Fibroblast of skin of left quadriceps (primary cell): ENCODE measurements at regions not wholly inside any gene's neighbourhood (a gene's known extent, or its start where the extent isn't known, plus 50 kb on each side); places are given as distances from the start of the nearest gene placed in this dataset.
A peak's percentile ranks its signal among the peaks of the same experiment; 100 is the strongest.

Experiments used
- DNase-seq, 2 experiments: peaks; one replicate each; pipeline ENCODE4 v3.0.0-alpha.2; 2013; ENCODE audit warnings: low read depth in 2 of 2

DNA sequence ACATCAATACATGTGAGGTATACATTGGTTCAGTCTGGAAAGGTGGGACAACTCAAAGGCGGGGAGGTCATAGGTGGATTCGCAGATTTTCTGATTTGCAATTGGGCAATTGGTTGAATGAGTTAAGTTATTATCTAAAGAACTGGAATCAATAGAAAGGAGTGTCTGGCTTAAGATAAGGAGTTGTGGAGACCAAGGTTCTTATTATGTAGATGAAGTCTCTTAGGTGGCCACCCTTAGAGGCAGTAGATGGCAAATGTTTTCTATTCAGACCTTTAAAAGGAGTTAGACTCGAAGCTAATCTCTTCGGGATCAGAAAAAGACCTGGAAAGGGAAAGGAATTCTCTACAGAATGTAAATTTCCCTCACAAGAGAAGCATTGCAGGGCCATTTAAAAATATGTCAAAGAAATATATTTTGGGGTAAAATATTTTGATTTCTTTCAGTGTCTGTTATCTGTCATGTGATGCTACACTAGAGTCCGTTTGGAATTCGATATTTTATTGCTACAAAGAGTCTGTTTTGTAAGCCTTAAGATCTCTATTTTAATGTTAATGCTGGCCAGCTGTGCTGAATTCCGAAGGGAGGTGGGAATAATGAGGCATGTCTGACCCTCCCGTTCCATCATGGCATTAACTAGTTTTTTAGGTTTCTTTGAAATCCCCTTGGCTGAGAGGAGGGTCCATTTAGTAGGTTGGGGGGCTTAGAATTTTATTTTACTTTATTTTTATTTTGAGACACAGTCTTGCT is 265.1 kb downstream of the PTPRU start:
- DNase-seq = no peak

DNA sequence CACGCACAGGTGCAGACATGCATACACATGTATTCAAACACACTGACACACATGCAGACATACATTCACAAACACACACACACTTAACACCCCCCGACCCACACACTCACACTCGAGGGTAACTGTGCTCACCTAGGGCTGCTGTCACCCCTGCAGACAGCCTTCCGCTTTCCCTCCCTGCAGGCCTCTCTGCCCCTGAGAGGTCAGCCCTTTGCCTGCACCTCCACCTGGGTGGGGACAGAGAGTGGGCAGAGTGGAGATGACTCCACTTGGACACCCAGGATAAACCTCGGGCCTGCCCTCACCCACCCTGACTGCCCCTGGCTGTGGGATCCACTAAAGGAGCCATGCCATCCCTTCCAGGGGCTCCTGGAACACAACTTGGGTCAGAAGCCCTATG is 264.3 kb downstream of the PTPRU start:
- no peak for DNase-seq

DNA sequence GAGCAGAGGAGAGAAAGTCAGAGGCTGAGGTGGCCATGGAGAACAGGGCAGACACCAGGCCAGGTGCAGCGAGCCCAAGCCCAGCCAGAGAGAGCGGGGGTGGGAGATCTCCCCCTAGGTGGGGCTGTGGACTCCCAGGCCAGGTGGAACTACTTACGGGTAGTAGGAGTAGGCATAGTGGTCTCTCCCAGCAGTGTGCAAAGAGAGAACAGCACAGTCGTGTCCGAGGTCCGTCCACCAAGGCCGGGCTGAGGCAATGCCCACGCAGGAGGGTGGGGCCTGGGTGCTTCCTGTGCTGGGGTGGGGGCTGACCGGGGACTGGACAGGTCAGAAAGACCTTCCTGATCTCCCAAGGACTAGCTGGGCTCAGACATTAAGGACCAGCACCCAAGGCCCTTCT is 263.7 kb downstream of the PTPRU start:
- DNase-seq = no peak

DNA sequence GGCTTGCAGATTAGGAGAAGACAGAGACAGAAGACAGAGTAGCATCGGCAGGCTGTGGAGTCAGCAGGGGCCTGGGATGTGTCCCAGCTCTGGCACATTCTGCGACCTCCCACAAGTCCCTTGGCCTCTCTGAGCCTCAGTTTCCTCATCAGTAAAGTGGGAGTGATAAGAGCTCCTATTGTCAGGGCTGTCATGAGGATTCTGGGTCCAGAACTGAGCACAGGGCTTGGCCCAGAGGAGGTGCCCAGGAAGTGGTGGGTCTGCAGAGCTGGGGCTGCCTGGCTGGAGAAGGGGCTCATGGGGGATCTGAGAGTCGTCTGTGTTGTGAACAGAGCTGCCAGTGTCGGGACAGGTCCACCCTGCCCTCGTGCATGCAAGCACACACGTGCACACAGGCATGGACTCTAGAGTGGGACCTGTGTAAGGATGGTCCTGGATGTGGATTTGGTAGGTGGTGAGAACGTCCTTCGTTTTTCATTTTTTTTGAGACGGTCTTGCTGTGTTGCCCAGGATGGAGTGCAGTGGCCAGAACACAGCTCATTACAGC is 262.9 kb downstream of the PTPRU start:
- DNase-seq = no peak

DNA sequence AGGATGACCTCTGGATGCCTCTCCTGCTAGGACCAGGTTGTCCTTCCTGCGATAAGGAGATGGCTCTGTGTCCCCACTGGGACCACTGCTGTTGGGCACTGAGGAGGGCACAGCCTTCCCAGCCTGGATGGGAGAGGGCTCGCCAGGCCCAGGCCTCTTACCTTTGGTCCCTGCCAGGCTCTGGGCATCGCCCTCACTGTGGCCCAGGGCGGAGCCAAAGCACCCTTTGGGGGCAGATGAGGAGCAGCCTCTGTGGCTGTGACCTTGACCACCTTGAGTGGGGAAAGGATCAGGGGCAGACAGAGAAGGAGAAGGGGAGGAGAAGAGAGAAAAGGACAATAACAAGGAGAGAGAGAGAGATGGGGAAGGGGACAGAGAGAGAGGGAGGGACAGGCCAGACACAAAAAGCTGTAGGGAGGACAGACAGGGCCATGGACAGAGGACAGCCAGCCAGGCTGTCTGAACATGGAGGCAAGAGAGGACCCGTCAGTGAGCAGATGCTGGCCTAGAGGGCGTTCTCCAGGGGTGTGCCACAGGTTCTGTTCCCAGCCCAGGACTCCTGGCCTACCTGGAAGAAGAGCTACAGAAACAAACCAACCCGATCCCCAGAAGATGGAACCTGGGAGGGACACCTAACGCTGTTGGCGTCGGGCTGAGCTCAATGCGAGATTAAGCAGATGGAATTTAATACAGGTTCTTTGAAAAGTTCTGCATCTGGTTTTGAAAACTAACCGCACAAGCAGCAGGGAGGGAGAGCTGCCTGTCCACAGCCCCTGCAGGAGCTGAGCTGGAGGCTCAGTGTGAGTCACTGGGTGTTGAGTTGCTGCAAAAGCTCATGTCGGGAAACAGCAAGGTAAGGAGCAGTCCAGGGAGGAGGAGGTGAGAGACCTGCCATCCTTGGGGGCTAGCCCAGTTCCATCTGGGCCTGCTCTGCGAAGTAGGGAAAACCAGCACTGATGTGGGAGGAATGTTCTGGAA is 262.1 kb downstream of the PTPRU start:
- DNase-seq = peak in 1 of 2 experiments; percentile 3

DNA sequence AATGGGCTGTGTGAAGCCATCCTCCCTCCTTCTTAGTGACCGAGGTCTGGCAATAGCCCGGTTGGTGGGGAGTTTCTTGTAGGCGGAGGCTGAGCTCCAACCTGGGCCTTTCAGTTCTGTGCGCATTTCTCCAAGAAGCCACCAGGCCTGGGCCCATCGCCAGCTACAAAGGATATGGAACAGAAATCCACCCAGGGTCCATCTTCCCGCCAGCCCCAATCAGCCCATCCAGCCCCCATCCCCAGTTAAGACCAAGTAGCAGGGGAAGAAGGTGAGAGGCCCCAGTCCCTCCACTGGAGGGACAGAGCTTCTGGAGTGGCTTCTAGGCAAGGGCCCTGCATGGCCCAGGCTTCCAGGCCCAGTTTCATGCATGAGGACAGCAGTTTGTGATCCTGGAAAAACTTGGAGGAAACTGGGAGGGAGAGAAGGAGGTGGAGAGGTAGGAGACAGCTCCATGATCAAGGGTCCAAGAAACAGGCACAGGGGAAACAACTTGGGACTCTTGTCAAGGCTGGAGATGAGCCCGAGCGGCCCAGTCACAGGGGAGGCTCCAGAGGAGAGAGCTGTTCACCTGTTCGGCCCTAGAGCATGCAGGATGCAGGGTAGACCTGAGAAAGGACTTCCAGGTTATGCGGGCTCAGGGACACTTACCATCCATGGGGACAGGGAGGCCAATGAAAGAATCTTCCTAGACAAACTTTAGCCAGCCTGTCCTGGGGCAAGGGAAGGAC is 261.2 kb downstream of the PTPRU start:
- no peak for DNase-seq

DNA sequence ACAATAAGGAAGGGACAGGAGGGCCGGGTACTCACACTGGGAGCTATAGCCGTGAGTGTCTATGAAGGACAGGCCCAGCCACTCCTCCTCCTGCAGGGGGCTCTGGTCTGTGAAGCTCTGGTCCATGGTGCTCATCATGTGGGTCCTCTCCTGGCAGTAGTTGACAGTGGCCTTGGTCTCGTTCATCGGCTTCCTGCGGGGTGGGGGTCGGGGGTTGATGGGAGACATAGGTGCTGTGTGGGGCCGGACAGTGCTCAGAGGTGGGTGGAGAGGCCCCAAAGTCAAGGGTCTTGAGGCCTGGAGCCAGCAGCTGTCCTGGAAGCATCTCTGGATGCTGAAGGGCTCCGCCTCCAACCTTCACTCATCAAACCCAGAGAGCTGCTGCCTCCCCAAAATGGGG is 260.4 kb downstream of the PTPRU start:
- DNase-seq = no peak

DNA sequence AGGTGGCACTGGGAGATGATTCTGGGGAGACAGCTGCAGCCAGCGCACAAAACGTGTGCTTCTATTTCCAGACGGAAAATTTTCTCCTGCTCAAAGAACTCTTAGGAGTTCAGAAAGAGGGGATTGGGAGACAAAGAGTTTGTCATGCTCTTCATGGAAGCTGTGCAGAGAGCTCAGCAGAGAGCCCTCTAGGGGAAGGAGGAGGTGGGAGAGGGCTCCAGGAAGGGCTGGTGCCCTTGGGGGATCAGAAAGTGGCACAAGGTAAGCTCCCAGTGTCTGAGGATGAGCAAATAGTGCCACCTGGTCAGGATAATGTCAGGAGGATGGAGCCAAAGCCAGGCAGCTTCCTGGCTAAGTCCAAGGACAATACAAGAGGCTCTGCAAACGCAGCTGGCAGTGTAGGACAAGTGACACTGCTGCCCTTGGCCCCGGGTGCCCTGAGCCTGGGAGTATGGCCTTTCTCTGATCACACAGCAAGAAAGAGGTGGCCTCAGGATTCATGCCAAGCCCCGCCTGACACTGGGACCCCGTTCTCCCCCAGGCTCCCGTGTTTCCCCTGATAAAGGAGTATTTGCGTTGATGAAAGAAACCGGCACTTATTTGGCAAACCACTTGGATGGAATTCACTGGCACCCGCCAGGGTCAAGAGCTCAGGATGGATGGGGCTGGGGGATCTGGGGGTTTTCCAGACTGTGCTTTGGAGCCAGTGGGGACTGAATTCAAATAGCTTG is 254.0 kb downstream of the PTPRU start:
- no peak for DNase-seq

DNA sequence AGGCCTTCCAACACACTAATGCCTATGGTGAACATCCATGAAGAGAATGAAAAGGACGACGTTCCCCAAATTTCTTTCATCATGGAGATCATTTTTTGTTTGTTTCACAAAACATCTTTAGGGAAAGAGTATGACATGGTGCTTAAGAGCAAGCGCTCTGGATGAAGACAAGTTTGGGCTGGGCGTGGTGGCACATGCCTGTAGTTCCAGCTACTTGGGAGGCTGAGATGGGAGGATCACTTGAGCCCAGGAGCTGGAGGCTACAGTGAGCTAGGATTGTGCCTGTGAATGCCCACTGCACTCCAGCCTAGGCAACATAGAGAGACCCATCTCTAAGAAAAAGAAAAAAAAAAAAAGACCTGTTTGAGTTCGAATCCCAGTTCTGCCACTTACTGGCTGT is 253.1 kb downstream of the PTPRU start:
- no peak for DNase-seq

DNA sequence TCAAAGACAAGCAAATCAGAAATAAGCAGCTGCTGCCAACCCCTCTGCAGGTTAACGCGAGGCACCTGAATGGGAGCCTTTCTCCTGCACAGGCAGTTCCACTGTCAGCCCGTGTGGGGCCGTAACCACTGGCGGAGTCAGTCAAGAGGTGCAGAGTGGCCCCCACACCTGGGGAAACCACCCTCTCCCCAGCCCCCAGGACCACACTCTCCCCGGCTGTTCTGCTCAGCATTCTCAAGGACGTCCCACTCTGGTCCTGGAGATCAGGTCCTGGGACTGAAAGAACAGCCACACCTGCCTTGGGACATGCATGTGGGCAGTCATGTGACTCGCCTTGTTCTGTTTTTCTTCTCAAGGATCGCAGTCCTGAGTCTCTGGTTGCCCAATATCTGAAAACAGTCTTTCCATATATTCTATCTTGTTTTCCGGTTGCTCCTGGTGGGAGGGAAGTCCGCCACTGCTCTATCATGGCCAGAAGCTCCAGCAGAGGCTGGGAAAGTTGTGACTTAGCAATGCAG is 252.5 kb downstream of the PTPRU start:
- DNase-seq = no peak

DNA sequence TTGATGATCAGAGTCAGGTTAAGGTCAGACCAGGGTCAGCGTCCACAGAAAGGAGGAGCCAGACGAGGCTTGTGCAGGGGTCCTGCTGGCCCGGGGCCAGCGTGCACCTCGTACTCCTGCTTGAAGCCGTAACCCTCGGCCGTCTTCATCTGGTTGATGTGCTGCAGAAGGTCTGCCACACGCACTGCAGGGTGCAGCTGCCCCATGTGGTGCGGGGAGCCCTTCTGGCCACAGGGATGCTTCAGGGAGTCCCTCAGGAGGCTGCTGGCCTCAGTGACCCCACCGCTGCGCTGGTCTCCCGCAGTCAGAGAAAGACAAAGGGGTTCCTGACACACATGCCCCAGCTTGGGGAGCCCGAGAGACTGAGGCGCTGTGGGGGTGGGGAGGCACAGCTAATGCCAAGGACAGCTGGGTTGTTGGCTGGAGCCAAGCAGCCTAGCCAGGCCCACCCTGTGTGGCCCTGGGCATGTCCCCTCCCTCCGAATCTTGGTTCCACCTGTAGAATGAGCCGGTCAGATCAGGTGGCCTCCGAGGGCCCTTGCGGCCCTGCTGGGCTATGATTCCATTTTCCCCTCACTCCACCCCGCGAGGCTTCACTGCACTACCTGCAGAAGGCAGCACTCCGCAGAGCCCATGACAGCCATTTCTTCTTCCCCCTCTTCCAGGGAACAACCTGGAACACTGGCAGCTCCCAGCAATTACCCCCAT is 251.9 kb downstream of the PTPRU start:
- DNase-seq = no peak

DNA sequence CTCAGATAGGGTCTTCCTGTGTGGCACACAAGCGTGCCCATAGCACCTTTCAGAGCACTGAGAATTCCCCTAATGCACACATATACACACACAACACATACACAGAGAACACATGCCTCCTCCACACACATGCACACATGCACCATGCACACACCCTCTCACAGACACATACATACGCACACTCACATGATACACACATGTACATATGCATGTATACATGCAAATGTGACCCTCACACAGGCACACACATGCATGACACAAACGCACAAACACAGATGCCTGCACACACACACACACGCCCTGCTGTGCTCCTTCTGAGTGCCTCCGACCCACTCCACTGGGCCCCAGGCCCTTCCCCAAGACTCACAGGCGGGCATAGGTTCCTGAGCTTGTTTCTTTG is 251.0 kb downstream of the PTPRU start:
- no peak for DNase-seq

DNA sequence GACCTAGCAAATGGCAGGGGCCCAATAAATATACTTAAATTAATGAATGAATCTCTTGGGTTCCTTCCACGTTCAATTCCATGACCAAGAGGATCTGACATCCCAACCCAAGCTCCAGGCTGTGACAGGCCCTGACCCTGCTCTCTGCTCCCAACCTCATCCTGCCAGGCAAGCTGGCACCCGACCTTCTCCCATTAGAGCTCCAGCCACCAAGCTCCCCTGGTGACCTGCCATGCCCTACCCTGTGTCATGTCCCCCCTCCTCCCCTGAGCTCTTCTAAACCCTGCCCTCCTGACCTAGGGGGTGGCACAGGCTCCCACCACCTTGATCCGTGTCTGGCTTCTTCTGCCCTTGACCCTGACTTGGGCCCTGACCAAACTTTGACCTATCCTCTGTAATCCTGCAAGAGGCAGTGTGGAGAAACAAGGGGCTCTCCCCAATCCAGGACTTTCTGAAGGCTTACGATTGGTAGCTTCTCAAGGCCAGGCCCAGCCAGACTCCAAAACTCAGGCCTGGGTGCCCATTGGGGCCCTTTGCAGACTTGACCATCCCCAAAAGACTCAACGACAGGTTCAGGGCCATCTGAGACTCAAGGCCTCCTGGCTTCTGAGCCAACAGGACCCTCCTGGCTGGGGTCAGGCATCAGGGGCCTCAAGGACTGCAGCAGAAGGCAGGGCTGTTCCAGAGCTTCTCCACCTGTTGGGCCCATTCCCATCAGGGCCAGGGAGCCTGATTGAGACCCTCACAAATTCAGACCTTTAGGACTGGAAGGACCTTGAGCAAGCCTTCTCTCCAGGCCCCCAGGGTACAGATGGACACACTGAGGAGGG is 249.0 kb downstream of the PTPRU start:
- DNase-seq = no peak

DNA sequence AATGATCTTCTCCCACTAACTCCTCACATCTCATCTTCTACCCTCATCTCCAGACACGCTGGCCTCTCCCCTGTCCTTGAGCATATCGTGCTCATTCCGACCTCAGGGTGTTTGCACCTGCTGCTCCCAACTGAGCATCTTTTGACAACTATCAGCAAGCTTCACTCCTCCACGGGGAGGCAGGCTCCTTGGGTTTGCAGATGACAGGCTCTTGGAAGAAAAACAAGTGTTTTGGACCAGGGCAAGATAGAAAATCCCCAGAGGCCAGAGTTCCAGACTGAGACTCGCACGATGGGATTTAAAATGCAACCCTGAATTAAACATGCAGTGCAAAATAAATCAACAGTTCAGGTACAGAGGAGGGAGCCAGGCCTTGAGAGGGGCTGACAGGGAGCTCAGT is 246.7 kb downstream of the PTPRU start:
- DNase-seq = no peak

DNA sequence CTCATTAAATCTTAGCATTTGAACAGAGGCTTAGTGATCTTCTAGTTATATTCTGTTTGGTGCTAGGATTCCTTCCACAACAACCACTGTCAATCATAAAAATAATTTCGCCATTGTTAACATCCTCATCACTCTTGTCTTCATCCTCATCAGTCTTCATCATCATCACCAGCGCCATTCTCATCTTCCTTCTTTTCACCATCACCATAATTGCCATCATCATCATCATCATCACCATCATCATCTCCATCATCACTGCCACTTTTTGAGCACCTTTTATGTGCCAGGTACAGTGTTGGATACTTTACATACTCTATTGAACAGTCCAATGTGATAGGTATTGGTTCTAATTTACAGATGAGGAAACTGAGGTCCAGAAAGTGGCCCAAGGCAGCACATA is 245.7 kb downstream of the PTPRU start:
- DNase-seq = no peak

DNA sequence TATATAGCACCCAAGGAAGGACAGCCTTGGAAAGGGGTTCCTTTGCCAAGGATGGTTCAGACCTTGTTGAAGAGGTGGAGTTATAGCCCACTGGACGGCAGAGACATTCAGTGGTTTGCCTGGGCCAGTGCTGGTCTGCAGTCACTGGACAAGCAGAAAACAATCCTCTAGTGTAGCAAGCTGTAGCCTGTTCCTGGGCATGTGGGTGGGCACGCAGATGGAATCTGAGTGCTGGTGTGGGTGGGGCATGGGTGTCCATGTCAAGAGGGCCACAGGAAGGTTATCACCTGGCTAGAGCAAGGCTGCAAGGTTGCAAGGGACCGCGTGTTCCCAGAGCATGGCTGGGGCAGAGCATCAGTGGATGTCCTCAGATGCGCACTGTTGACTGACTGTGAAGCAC is 244.7 kb downstream of the PTPRU start:
- DNase-seq = no peak

DNA sequence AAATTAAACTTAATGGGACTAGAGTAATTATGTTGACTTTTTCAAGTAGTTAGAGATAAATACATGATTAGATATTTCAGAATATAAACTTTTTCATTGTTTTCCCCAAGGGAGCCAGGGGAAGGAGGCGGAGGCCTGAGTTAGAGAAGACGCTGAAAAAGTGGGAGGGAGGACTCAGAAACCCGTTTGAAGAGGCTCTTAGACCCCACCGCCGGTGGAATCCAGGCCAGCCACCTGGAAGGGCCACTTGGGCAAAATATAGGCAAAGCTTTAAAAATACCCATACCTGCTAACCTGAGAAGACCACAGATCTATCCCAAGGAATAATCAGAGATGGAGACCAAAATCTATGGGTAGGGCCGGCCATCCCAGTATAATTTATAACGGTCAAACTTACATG is 242.6 kb downstream of the PTPRU start:
- no peak for DNase-seq

DNA sequence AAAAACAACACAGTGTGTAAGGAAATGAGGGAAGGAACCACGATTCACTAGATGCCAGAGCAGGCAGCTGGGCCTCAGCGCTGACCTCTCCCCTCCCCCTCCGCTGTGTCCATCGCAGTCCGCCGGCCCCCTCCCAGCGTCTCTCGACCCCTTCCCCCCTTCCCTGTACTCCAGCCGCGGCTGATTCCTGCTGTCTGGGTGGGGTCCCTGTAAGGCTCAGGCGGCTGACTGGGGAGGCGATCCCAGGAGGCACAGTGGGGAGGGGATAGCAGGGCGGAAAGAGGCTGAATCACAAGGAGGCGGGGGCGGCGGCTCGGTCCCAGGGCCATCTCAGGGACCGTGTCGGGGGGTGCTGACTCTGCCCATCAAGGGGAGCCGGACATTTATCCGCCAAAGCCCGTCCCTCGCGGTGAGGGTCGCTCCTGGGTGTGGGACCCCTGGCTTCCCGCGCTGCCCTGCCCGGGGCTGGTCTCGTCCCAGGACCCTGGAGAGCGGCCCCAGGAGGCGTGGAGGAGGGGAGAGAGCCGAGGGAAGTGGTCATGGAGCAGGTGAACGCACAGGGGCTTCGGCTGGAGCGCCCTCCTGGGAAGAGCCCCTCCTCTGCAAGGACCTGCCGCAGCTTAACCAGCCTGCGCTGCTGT is 241.9 kb downstream of the PTPRU start:
- no peak for DNase-seq

DNA sequence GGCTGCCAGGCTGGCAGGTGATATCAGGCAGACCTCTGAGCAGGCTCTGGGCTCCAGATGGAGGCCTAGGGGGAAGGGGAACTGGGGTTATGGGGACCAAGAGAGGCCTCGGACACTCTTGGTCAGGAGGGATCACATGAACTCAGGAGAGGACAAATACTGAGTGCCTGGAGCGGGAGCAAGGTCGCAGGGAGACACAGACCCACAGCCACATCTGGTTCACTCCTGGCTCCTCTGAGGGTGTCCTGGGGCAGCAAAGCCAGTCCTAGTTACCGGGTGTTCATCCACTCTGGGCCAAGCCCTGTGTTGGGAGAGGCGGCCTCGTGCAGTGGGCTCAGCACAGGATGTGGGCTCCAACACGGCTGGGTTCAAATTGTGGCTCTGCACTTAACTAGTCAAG is 239.0 kb downstream of the PTPRU start:
- no peak for DNase-seq
